ENCODE measurements at regions not wholly inside any gene's neighbourhood (a gene's known extent, or its start where the extent isn't known, plus 50 kb on each side); places are given as distances from the start of the nearest gene placed in this dataset.

- TF ChIP-seq CTCF (IDR thresholded peaks at IDR 0.05; ENCODE audit: low read depth, low read length, poor library complexity, severe bottlenecking) (no peak), EZH2phosphoT487 (IDR thresholded peaks at IDR 0.05; ENCODE audit: borderline replicate concordance, low read length) (no peak)
Measured at GRCh38 chr5:67266654-67267350, 70.2 kb upstream of the CD180 start.

All from DOHH2 (cell line).